ENCODE measurements at regions not wholly inside any gene's neighbourhood (a gene's known extent, or its start where the extent isn't known, plus 50 kb on each side); places are given as distances from the start of the nearest gene placed in this dataset.

- H3K9me2 ChIP-seq (replicated peaks; ENCODE audit: low read length) = no peaks in the 10 kb centered on the region
- no peak for DNase-seq
- POLR2A ChIA-PET (ENCODE audit: unreplicated experiment) = no interaction called here
- H3K27ac ChIP-seq (ENCODE audit: low read length) = no peak overlapping the region
- no TSS peak for BruUV-seq (replicated peaks)
- no peak for ATAC-seq
- no peaks in the 10 kb centered on the region for H3K36me3 ChIP-seq (ENCODE audit: low read depth, low read length)
- H3F3A ChIP-seq (ENCODE audit: low read length, unreplicated experiment) = no peaks in the 10 kb centered on the region
- H3K4me1 ChIP-seq (ENCODE audit: insufficient read depth, low read length) = no peaks in the 10 kb centered on the region
- TF ChIP-seq EZH2phosphoT487 (IDR thresholded peaks at IDR 0.05; ENCODE audit: borderline replicate concordance, low read length) = no peak
- no peak for TF ChIP-seq EZH2 (IDR thresholded peaks at IDR 0.05; ENCODE audit: low read length, unreplicated experiment)
- no peak for TF ChIP-seq CTCF (conservative IDR thresholded peaks at IDR 0.05; ENCODE audit: low read depth, low read length)
- CTCF ChIA-PET = no interaction called here
- H3K4me2 ChIP-seq (ENCODE audit: low read length) = no peak overlapping the region
- no peaks in the 10 kb centered on the region for H3K79me2 ChIP-seq (ENCODE audit: low read length)
- no peak overlapping the region for H3K9ac ChIP-seq (ENCODE audit: low read length)
- no peaks in the 10 kb centered on the region for H3K9me3 ChIP-seq (ENCODE audit: low read length)
- H3K27me3 ChIP-seq (ENCODE audit: low read length) = no peaks in the 10 kb centered on the region
- no peaks in the 10 kb centered on the region for H4K20me1 ChIP-seq (ENCODE audit: low read length)
- H3K4me3 ChIP-seq (ENCODE audit: low read length) = no peak overlapping the region
- intact Hi-C loops (cut with micrococcal nuclease) = no loop called here
- no peak overlapping the region for H2AFZ ChIP-seq (ENCODE audit: low read length)
These were observed 280.4 kb upstream of the TCERG1L start for GRCh38 chr10:131591936-131592335.

- Histone ChIP-seq H3F3A (ENCODE audit: low read length, unreplicated experiment) (no peaks in the 10 kb centered on the region), H3K9me3 (ENCODE audit: low read length) (no peaks in the 10 kb centered on the region), H2AFZ (ENCODE audit: low read length) (no peak overlapping the region), H3K36me3 (ENCODE audit: low read depth, low read length) (no peaks in the 10 kb centered on the region), H3K79me2 (ENCODE audit: low read length) (no peaks in the 10 kb centered on the region), H3K4me2 (ENCODE audit: low read length) (no peak overlapping the region), H3K9me2 (replicated peaks; ENCODE audit: low read length) (no peaks in the 10 kb centered on the region), H3K9ac (ENCODE audit: low read length) (no peak overlapping the region), H3K27me3 (ENCODE audit: low read length) (no peaks in the 10 kb centered on the region), H3K4me3 (ENCODE audit: low read length) (no peak overlapping the region), H3K4me1 (ENCODE audit: insufficient read depth, low read length) (no peaks in the 10 kb centered on the region), H4K20me1 (ENCODE audit: low read length) (no peaks in the 10 kb centered on the region), H3K27ac (ENCODE audit: low read length) (no peak overlapping the region)
- no TSS peak for BruUV-seq (replicated peaks)
- TF ChIP-seq EZH2 (IDR thresholded peaks at IDR 0.05; ENCODE audit: low read length, unreplicated experiment) = no peak
- TF ChIP-seq CTCF (conservative IDR thresholded peaks at IDR 0.05; ENCODE audit: low read depth, low read length) = no peak
- TF ChIP-seq EZH2phosphoT487 (IDR thresholded peaks at IDR 0.05; ENCODE audit: borderline replicate concordance, low read length) = no peak
- intact Hi-C loops (cut with micrococcal nuclease) = no loop called here
- ATAC-seq (no peak), DNase-seq (no peak)
- ChIA-PET CTCF (no interaction called here), POLR2A (ENCODE audit: unreplicated experiment) (no interaction called here)
These were observed 291.6 kb upstream of the PPP2R2D start for GRCh38 chr10:131609176-131609575.

GRCh38 chr10:131615150-131615549 lies 285.7 kb upstream of the PPP2R2D start:
- Histone ChIP-seq H2AFZ (ENCODE audit: low read length) (no peak overlapping the region), H3K9me3 (ENCODE audit: low read length) (no peaks in the 10 kb centered on the region), H3K9ac (ENCODE audit: low read length) (no peak overlapping the region), H4K20me1 (ENCODE audit: low read length) (no peaks in the 10 kb centered on the region), H3K4me2 (ENCODE audit: low read length) (no peak overlapping the region), H3K36me3 (ENCODE audit: low read depth, low read length) (no peaks in the 10 kb centered on the region), H3K27ac (ENCODE audit: low read length) (no peak overlapping the region), H3K79me2 (ENCODE audit: low read length) (no peaks in the 10 kb centered on the region), H3K27me3 (ENCODE audit: low read length) (no peaks in the 10 kb centered on the region), H3K4me3 (ENCODE audit: low read length) (no peak overlapping the region), H3K9me2 (replicated peaks; ENCODE audit: low read length) (no peaks in the 10 kb centered on the region), H3F3A (ENCODE audit: low read length, unreplicated experiment) (no peaks in the 10 kb centered on the region), H3K4me1 (ENCODE audit: insufficient read depth, low read length) (no peaks in the 10 kb centered on the region)
- ATAC-seq (no peak), DNase-seq (no peak)
- TF ChIP-seq CTCF (conservative IDR thresholded peaks at IDR 0.05; ENCODE audit: low read depth, low read length) = no peak
- no peak for TF ChIP-seq EZH2phosphoT487 (IDR thresholded peaks at IDR 0.05; ENCODE audit: borderline replicate concordance, low read length)
- TF ChIP-seq EZH2 (IDR thresholded peaks at IDR 0.05; ENCODE audit: low read length, unreplicated experiment) = no peak
- ChIA-PET POLR2A (ENCODE audit: unreplicated experiment) (no interaction called here), CTCF (no interaction called here)
- no TSS peak for BruUV-seq (replicated peaks)
- intact Hi-C loops (cut with micrococcal nuclease) = no loop called here
